T-helper 1 cell (primary cell): ENCODE measurements at regions not wholly inside any gene's neighbourhood (a gene's known extent, or its start where the extent isn't known, plus 50 kb on each side); places are given as distances from the start of the nearest gene placed in this dataset.

Experiments
- DNase-seq, 5 donors: peaks; one replicate each; pipeline ENCODE4 v3.0.0-alpha.2; 2012 to 2020

DNA sequence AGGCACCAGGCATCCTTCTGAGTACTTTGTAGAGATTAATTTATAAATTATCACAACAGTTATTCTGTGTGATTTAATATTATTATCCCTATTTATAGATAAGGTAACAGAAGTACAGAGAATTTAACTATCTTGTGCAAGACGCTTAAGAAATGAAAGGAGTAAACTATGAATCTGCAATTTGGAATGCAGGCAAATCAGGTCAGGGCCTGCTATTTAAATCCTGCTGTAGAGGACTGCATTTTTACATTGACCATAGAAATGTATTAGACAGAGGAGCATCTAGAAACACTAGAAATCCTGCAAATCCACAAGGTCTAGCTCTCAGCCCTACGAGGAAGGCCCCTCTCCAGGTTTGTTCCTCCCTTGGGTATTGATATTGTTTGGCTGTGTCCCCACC lies 336.2 kb downstream of the ETS1 start:
- DNase-seq, result no peak

DNA sequence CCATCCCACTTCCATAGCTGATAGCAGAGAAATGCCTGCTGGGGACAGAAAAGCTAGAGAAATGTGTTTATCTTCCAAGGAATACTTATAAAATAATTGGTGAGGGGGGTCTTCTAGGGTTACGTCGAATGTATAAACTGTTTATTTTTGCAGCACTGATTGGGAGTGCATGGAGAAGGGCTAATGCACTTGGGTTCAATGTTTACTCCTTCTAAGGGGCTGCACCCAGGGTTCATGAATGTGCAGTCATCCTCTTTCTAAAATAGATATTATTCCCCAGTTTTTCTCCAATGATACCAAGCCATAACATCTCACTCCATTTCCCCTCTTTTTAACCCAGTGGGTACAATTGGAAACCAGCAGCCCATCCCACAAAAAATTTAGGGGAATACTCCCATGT lies 336.9 kb downstream of the ETS1 start:
- DNase-seq, result no peak

GRCh38 chr11:128246810-128247594 lies 340.4 kb downstream of the ETS1 start:
- DNase-seq, result no peak

DNA sequence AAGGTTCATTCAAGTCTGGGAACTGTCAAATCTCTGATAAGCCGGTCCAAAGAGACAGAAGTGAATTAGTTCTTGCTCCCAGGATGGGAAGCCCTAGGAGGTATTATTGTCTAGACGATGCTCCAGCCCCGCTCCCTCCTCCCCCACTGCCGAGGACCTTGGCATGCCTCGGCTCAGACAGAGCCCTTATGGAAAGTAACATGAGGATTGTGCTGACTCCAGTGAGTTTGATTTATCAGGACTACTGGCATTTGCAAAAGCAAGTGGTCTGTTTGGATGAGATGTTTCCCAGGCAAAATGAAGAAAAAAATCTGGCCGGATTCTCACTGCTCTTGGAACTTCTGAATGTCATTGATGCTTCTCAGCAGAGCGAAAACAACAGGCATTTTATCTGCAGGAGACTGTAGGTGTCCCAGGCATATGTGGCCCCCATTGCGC lies 341.0 kb downstream of the ETS1 start:
- no peak for DNase-seq

- no peak for DNase-seq
Measured at GRCh38 chr11:128244871-128245270, 342.5 kb downstream of the ETS1 start.

DNA sequence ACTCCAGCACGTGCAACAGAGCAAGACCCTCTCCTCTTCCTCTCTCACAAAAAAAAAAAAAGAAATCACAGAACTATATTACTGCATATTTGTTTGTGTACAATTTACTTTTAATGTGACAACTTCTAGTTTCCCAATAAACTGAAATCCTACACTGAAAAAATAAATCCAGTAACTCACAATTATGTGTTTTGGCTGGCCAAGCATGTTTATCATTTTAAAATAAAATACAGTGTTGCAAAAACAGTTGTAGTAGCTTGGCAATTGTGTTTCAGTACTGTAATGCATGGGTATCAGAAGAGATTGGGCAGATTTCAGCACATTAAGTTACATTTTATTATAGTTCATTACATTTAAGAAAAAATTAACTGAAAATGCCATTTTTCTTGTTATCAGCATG lies 344.9 kb downstream of the ETS1 start:
- DNase-seq, result no peak

DNA sequence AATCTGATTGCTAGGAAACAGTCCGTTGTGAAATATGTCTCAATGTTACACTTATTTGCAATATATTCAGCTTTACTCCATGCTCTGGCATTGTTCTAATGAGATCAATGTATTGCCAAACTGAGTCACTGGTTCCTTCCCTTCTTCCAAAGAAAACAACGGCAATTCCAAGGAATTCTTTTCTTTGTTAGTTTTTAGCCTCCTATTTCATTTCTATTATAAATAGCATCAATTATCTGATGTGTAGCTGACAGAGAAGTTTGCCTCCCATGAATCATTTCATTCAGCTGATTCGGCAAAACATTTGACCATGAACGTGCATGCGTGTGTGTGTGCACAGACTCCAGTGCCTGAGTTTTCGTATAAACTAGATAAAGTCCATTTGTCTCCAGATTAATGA lies 346.8 kb downstream of the ETS1 start:
- no peak for DNase-seq

DNA sequence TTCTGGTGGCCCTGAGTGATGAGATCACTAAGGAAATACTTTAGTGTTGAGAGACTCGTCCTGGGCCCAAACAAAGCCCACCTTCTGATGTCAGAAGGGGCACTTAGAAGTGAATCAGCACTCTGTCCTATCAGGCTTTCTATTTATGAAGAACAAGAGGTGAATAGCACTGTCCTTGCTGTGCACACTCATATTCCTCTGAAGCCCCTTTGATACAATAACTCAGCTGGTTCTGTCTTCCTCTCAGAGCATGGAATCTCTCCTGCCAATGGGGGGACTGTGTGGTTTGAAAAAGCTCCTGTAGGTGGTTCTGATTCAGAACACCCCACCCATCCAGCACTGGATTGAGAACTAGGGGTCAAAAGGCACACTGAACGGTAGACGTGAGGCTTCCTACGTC lies 348.1 kb downstream of the ETS1 start:
- DNase-seq, result no peak

GRCh38 chr11:128238521-128239265 lies 348.7 kb downstream of the ETS1 start:
- peak in 1 of 5 donors; percentile 63 for DNase-seq

DNA sequence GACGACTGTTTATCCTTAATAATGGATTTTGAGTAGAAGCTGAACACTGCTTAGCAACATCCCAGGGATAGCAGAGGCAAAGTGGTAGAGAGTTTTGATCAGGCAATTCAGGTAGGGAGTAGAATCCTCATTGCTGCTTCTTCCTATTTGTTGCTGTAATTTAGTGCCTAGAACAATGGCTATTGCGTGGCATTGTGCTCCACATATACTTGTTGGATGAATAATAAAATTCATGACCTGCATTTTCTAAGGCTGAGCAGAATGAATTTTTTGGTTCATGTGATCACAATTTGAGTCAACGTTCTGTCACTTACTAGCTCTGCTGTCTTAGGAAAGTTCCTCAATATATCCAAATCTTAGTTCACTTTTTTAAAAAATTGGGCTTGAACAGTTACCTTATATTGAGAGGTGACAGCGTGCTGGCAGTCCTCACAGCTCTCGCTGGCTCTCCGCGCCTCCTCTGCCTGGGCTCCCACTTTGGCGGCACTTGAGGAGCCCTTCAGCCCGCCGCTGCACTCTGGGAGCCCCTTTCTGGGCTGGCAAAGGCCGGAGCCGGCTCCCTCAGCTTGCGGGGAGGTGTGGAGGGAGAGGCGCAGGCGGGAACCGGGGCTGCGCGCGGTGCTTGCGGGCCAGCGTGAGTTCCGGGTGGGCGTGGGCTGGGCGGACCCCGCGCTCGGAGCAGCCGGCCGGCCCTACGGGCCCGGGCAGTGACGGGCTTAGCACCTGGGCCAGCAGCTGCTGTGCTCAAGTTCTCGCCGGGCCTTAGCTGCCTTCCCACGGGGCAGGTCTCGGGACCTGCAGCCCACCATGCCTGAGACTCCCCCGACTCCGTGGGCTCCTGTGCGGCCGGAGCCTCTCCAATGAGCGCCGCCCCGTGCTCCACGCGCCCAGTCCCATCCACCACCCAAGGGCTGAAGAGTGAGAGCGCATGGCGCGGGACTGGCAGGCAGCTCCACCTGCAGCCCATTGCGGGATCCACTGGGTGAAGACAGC lies 350.6 kb downstream of the ETS1 start:
- DNase-seq, result no peak

DNA sequence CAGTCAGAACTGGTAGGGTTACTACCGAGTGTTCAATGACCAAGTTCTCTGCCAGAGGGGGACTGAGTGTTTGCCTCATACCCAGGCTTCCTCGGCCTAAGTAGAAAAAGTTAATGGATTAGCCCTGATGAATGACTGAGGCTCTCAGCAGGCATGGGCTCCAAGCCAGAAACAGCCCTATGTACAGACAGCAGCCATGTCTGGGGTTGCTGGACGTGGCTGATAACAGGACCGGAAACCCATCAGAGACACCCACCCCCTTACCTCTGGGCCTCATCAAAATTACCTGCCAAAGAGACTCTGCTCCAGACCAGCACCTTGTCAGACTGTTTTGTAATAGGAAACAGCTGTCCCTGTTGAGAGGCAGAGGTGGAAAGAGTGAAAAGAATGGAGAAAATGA lies 351.4 kb downstream of the ETS1 start:
- DNase-seq, result no peak

DNA sequence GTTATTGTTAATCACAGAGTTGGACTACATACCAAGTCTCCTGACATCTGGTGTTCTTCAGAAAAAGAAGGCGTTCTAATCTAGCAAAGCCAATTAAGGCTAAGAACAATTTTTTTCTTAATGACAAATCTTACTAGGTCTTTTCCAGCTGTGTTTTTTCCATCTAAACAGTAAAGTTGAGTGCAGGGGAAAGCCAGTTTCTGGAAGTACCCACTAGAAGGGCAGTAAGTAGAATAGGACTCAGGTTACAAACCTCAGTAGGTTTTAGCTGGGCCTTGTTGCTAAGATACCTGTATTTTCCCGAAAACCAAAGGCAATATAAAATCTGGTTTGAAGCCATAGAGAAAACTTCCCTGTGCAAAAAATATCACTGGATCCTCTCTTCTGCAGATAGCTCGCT lies 351.9 kb downstream of the ETS1 start:
- DNase-seq, result no peak

- DNase-seq, result no peak
Measured at GRCh38 chr11:128234143-128234542, 353.2 kb downstream of the ETS1 start.

DNA sequence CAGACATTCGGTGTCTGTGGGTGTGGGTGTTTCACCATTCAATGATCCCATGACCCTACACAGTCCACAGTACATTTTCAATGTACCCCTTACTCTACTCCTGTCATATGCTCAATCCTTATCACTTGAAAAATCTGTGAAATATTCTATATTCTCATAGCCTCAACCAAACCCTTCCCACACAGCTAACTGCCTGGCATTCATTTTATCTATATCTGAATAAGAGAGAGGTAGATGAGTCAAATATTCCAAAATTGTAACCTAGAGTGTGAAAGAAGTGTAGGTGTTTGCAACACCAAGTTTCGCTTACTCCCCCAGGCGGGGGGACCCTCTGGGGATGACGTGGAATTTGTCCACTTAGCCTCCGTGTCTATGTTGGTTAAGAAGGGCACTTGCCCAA lies 354.8 kb downstream of the ETS1 start:
- peak in 1 of 5 donors; percentile 45 for DNase-seq

GRCh38 chr11:128231845-128232410 lies 355.4 kb downstream of the ETS1 start:
- DNase-seq, result peak in 1 of 5 donors; percentile 36

GRCh38 chr11:128227466-128227865 lies 359.9 kb downstream of the ETS1 start:
- DNase-seq, result peak in 1 of 5 donors; percentile 38

DNA sequence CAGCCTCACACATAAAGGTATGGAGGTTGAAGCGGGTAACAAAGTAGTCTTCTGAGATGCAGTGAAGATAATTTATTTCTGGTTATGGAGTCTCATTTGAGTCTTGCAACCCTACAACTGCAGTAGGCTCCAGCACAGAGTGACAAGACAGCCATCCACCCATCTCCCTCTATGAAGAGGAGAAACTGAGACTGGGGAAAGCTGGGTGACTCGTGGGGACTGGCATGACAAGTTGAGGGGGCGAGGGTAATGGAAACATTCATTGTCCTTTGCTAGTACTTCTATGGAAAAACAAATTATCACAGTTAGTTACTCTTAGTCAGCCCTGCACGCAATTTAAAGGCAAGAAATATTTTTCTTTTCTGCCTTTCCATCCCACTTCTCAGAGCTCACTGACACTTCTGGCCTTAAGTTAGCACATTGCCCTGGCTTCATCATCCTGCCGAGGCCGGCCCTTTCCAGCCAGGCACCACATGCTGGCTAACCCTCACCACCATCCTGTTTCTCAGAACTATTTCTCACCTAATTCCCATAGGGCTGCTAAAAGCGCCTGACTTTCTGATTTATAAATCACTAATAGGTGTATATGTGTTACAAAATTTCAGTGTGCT lies 361.1 kb downstream of the ETS1 start:
- peak in 1 of 5 donors; percentile 8 for DNase-seq

GRCh38 chr11:128222245-128222884 lies 365.0 kb downstream of the ETS1 start:
- DNase-seq, result no peak

- no peak for DNase-seq
Measured at GRCh38 chr11:128219731-128220120, 367.6 kb downstream of the ETS1 start.

GRCh38 chr11:128216198-128216597 lies 371.2 kb downstream of the ETS1 start:
- no peak for DNase-seq

- DNase-seq, result no peak
Measured at GRCh38 chr11:128215238-128215882, 372.0 kb downstream of the ETS1 start.
